ENCODE measurements at regions not wholly inside any gene's neighbourhood (a gene's known extent, or its start where the extent isn't known, plus 50 kb on each side); places are given as distances from the start of the nearest gene placed in this dataset.

DNA sequence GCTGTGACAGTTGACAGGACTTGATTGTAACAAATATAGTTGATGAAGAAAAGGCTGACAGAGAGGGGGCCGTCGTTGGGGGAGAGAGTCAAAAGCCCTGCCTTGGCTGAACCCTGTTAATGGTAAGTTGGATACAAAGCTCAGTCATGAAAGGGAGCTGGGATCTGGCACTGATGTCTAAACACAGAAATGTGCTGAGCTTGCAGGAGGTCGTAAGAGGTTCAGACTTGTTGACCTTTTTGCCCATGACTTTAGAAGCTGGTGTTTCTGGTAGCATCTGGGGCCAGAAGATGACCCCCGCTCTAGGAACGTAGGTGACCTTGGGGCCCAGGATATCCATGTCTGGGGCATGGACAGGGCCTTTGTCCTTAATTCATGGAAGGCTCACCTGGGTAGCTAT is 294.7 kb downstream of the TCF7L2 start:
- no peaks in the 10 kb centered on the region for H3K36me3 ChIP-seq
- no peak overlapping the region for H3K4me3 ChIP-seq
- WGBS = 82% methylated on average over 5 of the region's 5 CpGs
- no peaks in the 10 kb centered on the region for H3K4me1 ChIP-seq
- intact Hi-C loops (cut with DNase I) = no loop called here
- no peaks in the 10 kb centered on the region for H3K27me3 ChIP-seq
- DNase-seq (ENCODE audit: extremely low spot score) = no peak
- TF ChIP-seq POLR2A (IDR thresholded peaks at IDR 0.05; ENCODE audit: low read depth) = no peak
- TF ChIP-seq EP300 (IDR thresholded peaks at IDR 0.05) = no peak
- TF ChIP-seq, protein P1, sequence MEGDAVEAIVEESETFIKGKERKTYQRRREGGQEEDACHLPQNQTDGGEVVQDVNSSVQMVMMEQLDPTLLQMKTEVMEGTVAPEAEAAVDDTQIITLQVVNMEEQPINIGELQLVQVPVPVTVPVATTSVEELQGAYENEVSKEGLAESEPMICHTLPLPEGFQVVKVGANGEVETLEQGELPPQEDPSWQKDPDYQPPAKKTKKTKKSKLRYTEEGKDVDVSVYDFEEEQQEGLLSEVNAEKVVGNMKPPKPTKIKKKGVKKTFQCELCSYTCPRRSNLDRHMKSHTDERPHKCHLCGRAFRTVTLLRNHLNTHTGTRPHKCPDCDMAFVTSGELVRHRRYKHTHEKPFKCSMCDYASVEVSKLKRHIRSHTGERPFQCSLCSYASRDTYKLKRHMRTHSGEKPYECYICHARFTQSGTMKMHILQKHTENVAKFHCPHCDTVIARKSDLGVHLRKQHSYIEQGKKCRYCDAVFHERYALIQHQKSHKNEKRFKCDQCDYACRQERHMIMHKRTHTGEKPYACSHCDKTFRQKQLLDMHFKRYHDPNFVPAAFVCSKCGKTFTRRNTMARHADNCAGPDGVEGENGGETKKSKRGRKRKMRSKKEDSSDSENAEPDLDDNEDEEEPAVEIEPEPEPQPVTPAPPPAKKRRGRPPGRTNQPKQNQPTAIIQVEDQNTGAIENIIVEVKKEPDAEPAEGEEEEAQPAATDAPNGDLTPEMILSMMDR (IDR thresholded peaks at IDR 0.05) = no peak
- TF ChIP-seq POLR2AphosphoS5 (IDR thresholded peaks at IDR 0.05) = no peak
- H3K27ac ChIP-seq (replicated peaks in 1 of 4) = no peak overlapping the region
- H3K9me3 ChIP-seq = no peaks in the 10 kb centered on the region

DNA sequence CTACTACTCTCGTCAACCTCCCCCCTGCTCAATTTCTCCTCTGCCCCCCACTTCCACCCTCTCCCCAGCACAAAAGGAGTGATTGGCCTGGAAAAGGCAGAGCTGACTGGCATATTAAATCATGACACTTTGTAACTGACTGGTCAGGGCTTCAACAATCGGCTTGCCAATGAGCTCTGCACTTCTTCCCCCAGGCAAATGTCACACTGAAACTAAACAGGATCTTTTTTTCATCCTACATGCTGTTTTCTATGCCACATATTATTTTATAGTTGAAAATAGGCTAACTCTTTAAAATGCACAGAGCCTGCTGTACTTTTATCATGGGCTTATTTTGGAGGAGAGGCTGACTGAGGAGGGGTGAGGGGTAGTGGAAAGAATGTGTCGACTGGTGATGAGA is 295.2 kb downstream of the TCF7L2 start:
- TF ChIP-seq POLR2AphosphoS5 (IDR thresholded peaks at IDR 0.05) (no peak), EP300 (IDR thresholded peaks at IDR 0.05) (no peak), POLR2A (IDR thresholded peaks at IDR 0.05; ENCODE audit: low read depth) (no peak)
- TF ChIP-seq, protein P1 (IDR thresholded peaks at IDR 0.05) = no peak
- Histone ChIP-seq H3K4me3 (no peak overlapping the region), H3K4me1 (no peaks in the 10 kb centered on the region), H3K27ac (replicated peaks in 1 of 4) (no peak overlapping the region), H3K27me3 (peaks cover 0 to 2% (median 0%) of the 10 kb centered on the region in 4 donors), H3K9me3 (no peaks in the 10 kb centered on the region), H3K36me3 (no peaks in the 10 kb centered on the region)
- intact Hi-C loops (cut with DNase I) = no loop called here
- 74% methylated on average over 3 of the region's 3 CpGs for WGBS
- no peak for DNase-seq (ENCODE audit: extremely low spot score)

DNA sequence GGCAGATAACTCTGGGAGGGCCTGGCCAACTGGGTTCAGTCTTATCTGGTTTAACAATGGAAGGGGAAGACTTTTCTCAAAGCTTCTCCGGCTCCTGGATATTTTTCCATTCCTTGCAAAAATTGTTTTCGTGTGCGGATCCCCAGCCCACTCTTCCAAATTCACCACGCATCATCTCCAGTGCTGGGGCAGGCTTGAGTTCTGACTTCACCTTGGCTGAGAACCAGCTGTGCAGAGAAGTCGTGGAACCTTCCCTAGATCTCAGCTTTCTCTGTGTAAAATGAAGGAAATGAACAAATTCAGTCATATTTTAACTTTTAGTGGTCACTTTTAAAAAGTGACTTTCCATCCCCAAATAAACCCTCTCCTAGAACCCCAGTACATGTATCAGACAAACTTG is 297.0 kb downstream of the TCF7L2 start:
- H3K9me3 ChIP-seq = no peaks in the 10 kb centered on the region
- H3K27ac ChIP-seq (replicated peaks in 1 of 4) = no peak overlapping the region
- H3K4me1 ChIP-seq = no peaks in the 10 kb centered on the region
- WGBS = 84% methylated on average over 5 of the region's 5 CpGs
- TF ChIP-seq POLR2A (IDR thresholded peaks at IDR 0.05; ENCODE audit: low read depth) (no peak), EP300 (IDR thresholded peaks at IDR 0.05) (no peak)
- TF ChIP-seq, protein P1 (IDR thresholded peaks at IDR 0.05) = no peak
- peaks cover 0 to 3% (median 0%) of the 10 kb centered on the region in 4 donors for H3K27me3 ChIP-seq
- no peak overlapping the region for H3K4me3 ChIP-seq
- DNase-seq (ENCODE audit: extremely low spot score) = no peak
- intact Hi-C loops (cut with DNase I) = no loop called here
- no peaks in the 10 kb centered on the region for H3K36me3 ChIP-seq

DNA sequence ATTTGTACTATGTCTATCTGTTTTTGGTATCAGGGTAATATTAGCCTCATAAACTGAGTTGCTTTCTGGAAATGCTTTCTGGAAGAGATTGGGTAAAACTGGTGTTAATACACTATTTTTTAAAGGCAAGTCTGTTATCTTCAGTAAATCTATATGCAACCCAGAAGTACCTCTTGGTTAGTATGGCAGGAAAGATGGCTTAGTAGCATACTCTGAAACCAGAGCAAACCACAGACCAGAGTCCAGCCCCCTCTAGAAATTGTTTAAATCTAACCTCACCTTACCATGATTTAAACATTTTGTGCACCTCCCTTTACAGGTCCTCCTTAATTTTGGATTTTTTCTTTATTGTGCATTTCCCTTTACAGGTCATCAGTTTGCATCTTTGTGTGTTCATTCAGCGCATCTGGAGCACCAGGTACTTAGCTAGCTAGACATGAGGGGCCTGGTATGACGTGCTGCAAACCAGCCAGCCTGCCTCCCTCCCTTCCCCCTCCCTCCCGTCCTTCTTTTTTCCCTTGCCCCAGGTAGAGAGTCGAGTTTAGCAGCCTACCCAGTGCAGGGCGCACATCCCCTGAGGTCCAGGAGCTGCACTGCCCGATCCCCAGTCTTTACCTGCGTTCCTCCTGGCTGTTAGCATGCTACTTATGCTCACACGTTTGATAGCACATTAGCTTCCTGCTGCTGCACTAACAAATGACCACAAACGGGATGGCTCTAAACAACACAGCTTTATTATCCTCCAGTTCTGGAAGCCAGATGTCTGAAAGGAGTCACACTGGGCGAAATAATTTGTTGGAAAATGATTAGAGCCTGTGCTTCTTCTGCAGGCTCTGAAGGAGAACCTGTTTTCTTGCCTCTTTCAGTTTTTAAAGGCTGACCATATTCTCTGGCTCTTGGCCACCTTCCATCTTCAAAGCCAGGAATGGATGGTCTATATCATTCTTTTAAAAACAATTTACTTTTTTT is 299.9 kb upstream of the HABP2 start:
- Histone ChIP-seq H3K4me1 (no peaks in the 10 kb centered on the region), H3K36me3 (no peaks in the 10 kb centered on the region), H3K9me3 (no peaks in the 10 kb centered on the region), H3K27me3 (peaks cover 0 to 8% (median under 1%) of the 10 kb centered on the region in 4 donors), H3K27ac (replicated peaks in 1 of 4) (no peak overlapping the region), H3K4me3 (no peak overlapping the region)
- intact Hi-C loops (cut with DNase I) = no loop called here
- TF ChIP-seq EP300 (IDR thresholded peaks at IDR 0.05) (no peak), POLR2A (IDR thresholded peaks at IDR 0.05; ENCODE audit: low read depth) (no peak), POLR2AphosphoS5 (IDR thresholded peaks at IDR 0.05) (no peak)
- TF ChIP-seq, protein P1 (IDR thresholded peaks at IDR 0.05) = no peak
- no peak for DNase-seq (ENCODE audit: extremely low spot score)
- WGBS = 51% methylated on average over 10 of the region's 10 CpGs

All from esophagus muscularis mucosa (tissue), 4 donors.